SK-N-SH (cell line): ENCODE measurements at regions not wholly inside any gene's neighbourhood (a gene's known extent, or its start where the extent isn't known, plus 50 kb on each side); places are given as distances from the start of the nearest gene placed in this dataset.

Source experiments
- CTCF ChIA-PET: fragments of 300-600, 350-600 bp; formaldehyde crosslinking; extraction: SDS; loops from one replicate; lab custom pipeline; 2021; lab: Yijun Ruan, JAX
- POLR2A ChIA-PET: fragments of 350-600 bp; sonication (Branson Sonifier 250); formaldehyde crosslinking; extraction: SDS; loops from one replicate; lab custom pipeline; 2020; ENCODE audit warnings: antibody characterized with exemption, inconsistent platforms; lab: Yijun Ruan, JAX
- DNase-seq: peaks from one replicate; pipeline ENCODE4 v3.0.0; 2012
- H2AFZ ChIP-seq: fragments of 200-600 bp; sonication (generic); 2 replicates; pipeline ENCODE4 v1.8.1; 2016; ENCODE audit warnings: antibody characterized with exemption, mild to moderate bottlenecking, low read depth
- H3F3A ChIP-seq: fragments of 200-600 bp; sonication (generic); replicated peaks from 2 replicates; pipeline ENCODE3; 2016; ENCODE audit warnings: antibody characterized with exemption, mild to moderate bottlenecking; ENCODE audit not compliant: insufficient read depth
- H3K27ac ChIP-seq, 2 experiments: fragments of 200-500 bp in 1 of 2; fragments of 200-600 bp in 1 of 2; sonication (Bioruptor generic) in 1 of 2; sonication (generic), shearing (Covaris generic) in 1 of 2; 2 replicates each; pipeline versions ENCODE4 v1.5.1 to v1.6.1; 2014 to 2016; ENCODE audit warnings: low read depth in 2 of 2, inconsistent platforms in 1 of 2, low read length in 1 of 2, mild to moderate bottlenecking in 1 of 2, mixed read lengths in 1 of 2
- H3K27me3 ChIP-seq: fragments of 200-600 bp; sonication (generic), shearing (Covaris generic); 2 replicates; pipeline ENCODE4 v1.6.1; 2016; ENCODE audit warnings: mixed run types; ENCODE audit not compliant: insufficient read depth
- H3K36me3 ChIP-seq, 2 experiments: fragments of 200-500 bp in 1 of 2; fragments of 200-600 bp in 1 of 2; sonication (Bioruptor generic) in 1 of 2; sonication (generic) in 1 of 2; replicated peaks in 1 of 2; 2 replicates each; pipeline versions ENCODE3 to v1.5.1; 2014 to 2016; ENCODE audit warnings: low read length in 1 of 2, mild to moderate bottlenecking in 1 of 2; ENCODE audit not compliant: insufficient read depth in 2 of 2, control insufficient read depth in 1 of 2
- H3K4me1 ChIP-seq, 2 experiments: fragments of 200-500 bp in 1 of 2; fragments of 200-600 bp in 1 of 2; sonication (Bioruptor generic) in 1 of 2; sonication (generic), shearing (Covaris generic) in 1 of 2; 2 replicates each; pipeline versions ENCODE4 v1.5.1 to v1.6.1; 2014 to 2016; ENCODE audit warnings: low read depth in 1 of 2, low read length in 1 of 2, mixed run types in 1 of 2; ENCODE audit not compliant: insufficient read depth in 2 of 2, control insufficient read depth in 1 of 2
- H3K4me2 ChIP-seq: fragments of 200-600 bp; sonication (generic), shearing (Covaris generic); 2 replicates; pipeline ENCODE4 v1.6.1; 2017; ENCODE audit warnings: mixed run types
- H3K4me3 ChIP-seq, 2 experiments: fragments of 200-500 bp in 1 of 2; fragments of 200-600 bp in 1 of 2; sonication (Bioruptor generic) in 1 of 2; sonication (generic), shearing (Covaris generic) in 1 of 2; 2 replicates each; pipeline versions ENCODE4 v1.5.1 to v1.8.1; 2014 to 2016; ENCODE audit warnings: low read depth in 2 of 2, inconsistent platforms in 1 of 2, low read length in 1 of 2, mild to moderate bottlenecking in 1 of 2, mixed read lengths in 1 of 2, moderate library complexity in 1 of 2
- H3K79me2 ChIP-seq: fragments of 200-600 bp; sonication (generic); 2 replicates; pipeline ENCODE4 v1.8.1; 2017; ENCODE audit warnings: mild to moderate bottlenecking; ENCODE audit not compliant: insufficient read depth
- H3K9ac ChIP-seq: fragments of 200-600 bp; sonication (generic); 2 replicates; pipeline ENCODE4 v1.6.1; 2017; ENCODE audit warnings: mixed run types
- H3K9me2 ChIP-seq: fragments of 200-600 bp; sonication (generic); 2 replicates; pipeline ENCODE4 v1.6.1; 2017; ENCODE audit warnings: mixed run types
- H3K9me3 ChIP-seq: fragments of 200-600 bp; sonication (generic); 2 replicates; pipeline ENCODE4 v1.6.1; 2017; ENCODE audit warnings: mixed run types, mild to moderate bottlenecking, moderate library complexity
- H4K20me1 ChIP-seq: fragments of 200-600 bp; sonication (generic); 2 replicates; pipeline ENCODE4 v1.6.1; 2017; ENCODE audit warnings: mild to moderate bottlenecking, mixed run types; ENCODE audit not compliant: insufficient read depth
- CTCF ChIP-seq: fragments of 200-600 bp; sonication (generic); IDR thresholded peaks from 2 replicates; pipeline ENCODE4 v1.6.1; 2017; ENCODE audit warnings: antibody characterized with exemption, mild to moderate bottlenecking, moderate library complexity
- FOSL2 ChIP-seq: IDR thresholded peaks from 2 replicates; pipeline ENCODE4 v1.4.0; 2012; ENCODE audit warnings: low read depth, mild to moderate bottlenecking, moderate library complexity, borderline replicate concordance
- GABPA ChIP-seq: IDR thresholded peaks from 2 replicates; pipeline ENCODE4 v1.4.0; 2012; ENCODE audit warnings: low read depth, mild to moderate bottlenecking
- IRF3 ChIP-seq: fragments of 150-350 bp; IDR thresholded peaks from 2 replicates; pipeline ENCODE4 v1.6.1; 2016; ENCODE audit warnings: mild to moderate bottlenecking, low read depth, low read length
- NFIC ChIP-seq: IDR thresholded peaks from 2 replicates; pipeline ENCODE4 v1.4.0; 2012; ENCODE audit warnings: borderline replicate concordance
- PBX3 ChIP-seq: IDR thresholded peaks from 2 replicates; pipeline ENCODE4; 2012
- RCOR1 ChIP-seq: fragments of 150-350 bp; IDR thresholded peaks from 2 replicates; pipeline ENCODE4 v1.6.1; 2017; ENCODE audit warnings: antibody characterized with exemption, low read length
- RFX5 ChIP-seq: IDR thresholded peaks from 2 replicates; pipeline ENCODE4 v1.6.1; 2012; ENCODE audit warnings: mild to moderate bottlenecking, improper control_type of control experiment, low read length
- SIN3A ChIP-seq: IDR thresholded peaks from 2 replicates; pipeline ENCODE4 v1.6.1; 2012; ENCODE audit warnings: low read depth, mild to moderate bottlenecking, low read length, moderate library complexity, borderline replicate concordance
- TAF1 ChIP-seq: IDR thresholded peaks from 2 replicates; pipeline ENCODE4 v1.6.1; 2012; ENCODE audit warnings: low read depth, mild to moderate bottlenecking, low read length, moderate library complexity, borderline replicate concordance
- TCF12 ChIP-seq: IDR thresholded peaks from 2 replicates; pipeline ENCODE4 v1.4.0; 2012
- USF2 ChIP-seq: fragments of 150-350 bp; IDR thresholded peaks from 2 replicates; pipeline ENCODE4 v1.6.1; 2017; ENCODE audit warnings: antibody characterized with exemption, low read length, low read depth, borderline replicate concordance
- WGBS: methylation state at CpG from one replicate; pipeline ENCODE4 v1.1.6; 2017; ENCODE audit warnings: low lambda C conversion rate; 5-methylcytosine and 5-hydroxymethylcytosine counted together
- TF ChIP-seq, protein P1 (sequence below): IDR thresholded peaks from 2 replicates; pipeline ENCODE4 v1.6.1; 2012; ENCODE audit warnings: mild to moderate bottlenecking, low read depth, low read length, moderate library complexity
- TF ChIP-seq, protein P2 (sequence below): IDR thresholded peaks from 2 replicates; pipeline ENCODE4 v1.4.0; 2012; ENCODE audit warnings: low read depth
- TF ChIP-seq, protein P3 (sequence below): IDR thresholded peaks from 2 replicates; pipeline ENCODE4 v1.4.0; 2012; ENCODE audit warnings: low read depth, borderline replicate concordance

GRCh38 chr7:136072447-136072846 lies 95.3 kb upstream of the MTPN start:
- ChIA-PET POLR2A (no interaction called here), CTCF (interaction anchor here (1.0 to 2.8 kb wide), 3 partner anchors 16 to 334 kb away, joined by 3 to 10 read pairs (median 4); no protein-coding TSS in a partner anchor)
- Histone ChIP-seq H3K79me2 (no peaks in the 10 kb centered on the region), H3K27me3 (no peaks in the 10 kb centered on the region), H3K4me3 (no peak overlapping the region), H3K9me2 (no peaks in the 10 kb centered on the region), H3K36me3 (no peaks in the 10 kb centered on the region), H4K20me1 (no peaks in the 10 kb centered on the region), H3K27ac (no peak overlapping the region), H3K4me2 (no peak overlapping the region), H3K9ac (no peak overlapping the region), H2AFZ (no peak overlapping the region), H3K4me1 (no peaks in the 10 kb centered on the region; a peak in 1 of 4 replicates), H3K9me3 (no peaks in the 10 kb centered on the region), H3F3A (no peaks in the 10 kb centered on the region)
- TF ChIP-seq, protein P1, sequence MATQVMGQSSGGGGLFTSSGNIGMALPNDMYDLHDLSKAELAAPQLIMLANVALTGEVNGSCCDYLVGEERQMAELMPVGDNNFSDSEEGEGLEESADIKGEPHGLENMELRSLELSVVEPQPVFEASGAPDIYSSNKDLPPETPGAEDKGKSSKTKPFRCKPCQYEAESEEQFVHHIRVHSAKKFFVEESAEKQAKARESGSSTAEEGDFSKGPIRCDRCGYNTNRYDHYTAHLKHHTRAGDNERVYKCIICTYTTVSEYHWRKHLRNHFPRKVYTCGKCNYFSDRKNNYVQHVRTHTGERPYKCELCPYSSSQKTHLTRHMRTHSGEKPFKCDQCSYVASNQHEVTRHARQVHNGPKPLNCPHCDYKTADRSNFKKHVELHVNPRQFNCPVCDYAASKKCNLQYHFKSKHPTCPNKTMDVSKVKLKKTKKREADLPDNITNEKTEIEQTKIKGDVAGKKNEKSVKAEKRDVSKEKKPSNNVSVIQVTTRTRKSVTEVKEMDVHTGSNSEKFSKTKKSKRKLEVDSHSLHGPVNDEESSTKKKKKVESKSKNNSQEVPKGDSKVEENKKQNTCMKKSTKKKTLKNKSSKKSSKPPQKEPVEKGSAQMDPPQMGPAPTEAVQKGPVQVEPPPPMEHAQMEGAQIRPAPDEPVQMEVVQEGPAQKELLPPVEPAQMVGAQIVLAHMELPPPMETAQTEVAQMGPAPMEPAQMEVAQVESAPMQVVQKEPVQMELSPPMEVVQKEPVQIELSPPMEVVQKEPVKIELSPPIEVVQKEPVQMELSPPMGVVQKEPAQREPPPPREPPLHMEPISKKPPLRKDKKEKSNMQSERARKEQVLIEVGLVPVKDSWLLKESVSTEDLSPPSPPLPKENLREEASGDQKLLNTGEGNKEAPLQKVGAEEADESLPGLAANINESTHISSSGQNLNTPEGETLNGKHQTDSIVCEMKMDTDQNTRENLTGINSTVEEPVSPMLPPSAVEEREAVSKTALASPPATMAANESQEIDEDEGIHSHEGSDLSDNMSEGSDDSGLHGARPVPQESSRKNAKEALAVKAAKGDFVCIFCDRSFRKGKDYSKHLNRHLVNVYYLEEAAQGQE, result no peak
- TF ChIP-seq, protein P2, sequence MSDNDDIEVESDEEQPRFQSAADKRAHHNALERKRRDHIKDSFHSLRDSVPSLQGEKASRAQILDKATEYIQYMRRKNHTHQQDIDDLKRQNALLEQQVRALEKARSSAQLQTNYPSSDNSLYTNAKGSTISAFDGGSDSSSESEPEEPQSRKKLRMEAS, result no peak
- no peak for TF ChIP-seq CTCF
- TF ChIP-seq IRF3, result no peak
- TF ChIP-seq NFIC, result no peak
- no peak for TF ChIP-seq USF2
- no peak for TF ChIP-seq RFX5
- no peak for TF ChIP-seq PBX3
- TF ChIP-seq FOSL2, result no peak
- TF ChIP-seq RCOR1, result no peak
- TF ChIP-seq TAF1, result no peak
- no peak for TF ChIP-seq SIN3A
- TF ChIP-seq TCF12, result no peak
- TF ChIP-seq, protein P3, sequence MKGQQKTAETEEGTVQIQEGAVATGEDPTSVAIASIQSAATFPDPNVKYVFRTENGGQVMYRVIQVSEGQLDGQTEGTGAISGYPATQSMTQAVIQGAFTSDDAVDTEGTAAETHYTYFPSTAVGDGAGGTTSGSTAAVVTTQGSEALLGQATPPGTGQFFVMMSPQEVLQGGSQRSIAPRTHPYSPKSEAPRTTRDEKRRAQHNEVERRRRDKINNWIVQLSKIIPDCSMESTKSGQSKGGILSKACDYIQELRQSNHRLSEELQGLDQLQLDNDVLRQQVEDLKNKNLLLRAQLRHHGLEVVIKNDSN, result no peak
- no peak for TF ChIP-seq GABPA
- 35% methylated on average over 4 of the region's 4 CpGs for WGBS
- DNase-seq, result no peak
